ENCODE measurements at regions not wholly inside any gene's neighbourhood (a gene's known extent, or its start where the extent isn't known, plus 50 kb on each side); places are given as distances from the start of the nearest gene placed in this dataset.

- DNase-seq, result no peak
- no peak for TF ChIP-seq CTCF (IDR thresholded peaks at IDR 0.05)
- Mint-ChIP-seq H3K36me3 (ENCODE audit: low read depth) (no peaks in the 10 kb centered on the region; the same call in 1 of the 2 replicates), H3K9me3 (peaks cover 50% of the 10 kb centered on the region), H3K27me3 (ENCODE audit: insufficient read depth) (peaks cover 1% of the 10 kb centered on the region; the same call in 1 of the 2 replicates), H3K4me3 (no peak overlapping the region), H3K27ac (no peak overlapping the region), H3K4me1 (ENCODE audit: low read depth) (no peaks in the 10 kb centered on the region)
Measured at GRCh38 chr14:98548071-98548686, 723.8 kb downstream of the BCL11B start.

- Mint-ChIP-seq H3K27me3 (ENCODE audit: insufficient read depth) (peaks cover 1% of the 10 kb centered on the region; the same call in 1 of the 2 replicates), H3K36me3 (ENCODE audit: low read depth) (no peaks in the 10 kb centered on the region; the same call in 1 of the 2 replicates), H3K4me1 (ENCODE audit: low read depth) (no peaks in the 10 kb centered on the region), H3K27ac (no peak overlapping the region), H3K4me3 (no peak overlapping the region), H3K9me3 (peaks cover 48% of the 10 kb centered on the region)
- TF ChIP-seq CTCF (IDR thresholded peaks at IDR 0.05), result no peak
- no peak for DNase-seq
Measured at GRCh38 chr14:98551028-98551427, 721.0 kb downstream of the BCL11B start.

GRCh38 chr14:98555440-98555839 lies 716.6 kb downstream of the BCL11B start:
- Mint-ChIP-seq H3K9me3 (peaks cover 59% of the 10 kb centered on the region), H3K27ac (no peak overlapping the region), H3K27me3 (ENCODE audit: insufficient read depth) (peaks cover 1% of the 10 kb centered on the region; the same call in 1 of the 2 replicates), H3K4me1 (ENCODE audit: low read depth) (no peaks in the 10 kb centered on the region), H3K36me3 (ENCODE audit: low read depth) (peaks cover 6% of the 10 kb centered on the region; the same call in 1 of the 2 replicates), H3K4me3 (no peak overlapping the region)
- DNase-seq, result no peak
- no peak for TF ChIP-seq CTCF (IDR thresholded peaks at IDR 0.05)

GRCh38 chr14:98564006-98564405 lies 708.0 kb downstream of the BCL11B start:
- Mint-ChIP-seq H3K36me3 (ENCODE audit: low read depth) (peaks cover 7% of the 10 kb centered on the region; the same call in 1 of the 2 replicates), H3K27me3 (ENCODE audit: insufficient read depth) (no peaks in the 10 kb centered on the region), H3K4me1 (ENCODE audit: low read depth) (no peaks in the 10 kb centered on the region), H3K27ac (no peak overlapping the region), H3K4me3 (no peak overlapping the region), H3K9me3 (peaks cover 77% of the 10 kb centered on the region)
- TF ChIP-seq CTCF (IDR thresholded peaks at IDR 0.05), result no peak
- no peak for DNase-seq

GRCh38 chr14:98564541-98564940 lies 707.5 kb downstream of the BCL11B start:
- peaks cover 7% of the 10 kb centered on the region; the same call in 1 of the 2 replicates for H3K36me3 Mint-ChIP-seq (ENCODE audit: low read depth)
- no peaks in the 10 kb centered on the region for H3K27me3 Mint-ChIP-seq (ENCODE audit: insufficient read depth)
- TF ChIP-seq CTCF (IDR thresholded peaks at IDR 0.05), result no peak
- H3K27ac Mint-ChIP-seq, result no peak overlapping the region
- peaks cover 77% of the 10 kb centered on the region for H3K9me3 Mint-ChIP-seq
- no peak overlapping the region for H3K4me3 Mint-ChIP-seq
- no peak for DNase-seq
- no peaks in the 10 kb centered on the region for H3K4me1 Mint-ChIP-seq (ENCODE audit: low read depth)
